GM19468 (cell line): ENCODE measurements at regions not wholly inside any gene's neighbourhood (a gene's known extent, or its start where the extent isn't known, plus 50 kb on each side); places are given as distances from the start of the nearest gene placed in this dataset.
"Not testable (repeated sequence)": the region's sequence is repeated elsewhere in the genome, so short reads cannot be mapped to it uniquely, and the experiment has no call there.

ENCODE experiments used
- ATAC-seq: cut with Tn5 transposase; IDR thresholded peaks from one replicate; pipeline ENCODE4 v1.9.1; 2021; ENCODE audit warnings: mild to moderate bottlenecking, moderate library complexity, moderate number of reproducible peaks; ENCODE audit not compliant: unreplicated experiment; ENCODE audit errors: extremely low read depth

- no peak for ATAC-seq
Observed at GRCh38 chr3:5768281-5768945, 580.9 kb downstream of the EDEM1 start.

GRCh38 chr3:5769825-5770224, 582.3 kb downstream of the EDEM1 start:
- ATAC-seq: no peak

GRCh38 chr3:5774337-5774736, 586.8 kb downstream of the EDEM1 start:
- no peak for ATAC-seq

- ATAC-seq: not testable (repeated sequence)
Observed at GRCh38 chr3:5775100-5775499, 587.6 kb downstream of the EDEM1 start.

GRCh38 chr3:5784690-5785089, 597.2 kb downstream of the EDEM1 start:
- ATAC-seq: no peak

- ATAC-seq: no peak
Observed at GRCh38 chr3:5787861-5788488, 600.5 kb downstream of the EDEM1 start.

GRCh38 chr3:5788496-5788895, 601.0 kb downstream of the EDEM1 start:
- ATAC-seq: no peak

GRCh38 chr3:5791558-5791957, 604.1 kb downstream of the EDEM1 start:
- no peak for ATAC-seq

- no peak for ATAC-seq
Observed at GRCh38 chr3:5796541-5796940, 609.0 kb downstream of the EDEM1 start.

GRCh38 chr3:5798809-5799208, 611.3 kb downstream of the EDEM1 start:
- no peak for ATAC-seq

- no peak for ATAC-seq
Observed at GRCh38 chr3:5799398-5799797, 611.9 kb downstream of the EDEM1 start.

GRCh38 chr3:5800965-5801364, 613.5 kb downstream of the EDEM1 start:
- ATAC-seq: no peak

- ATAC-seq: no peak
Observed at GRCh38 chr3:5806192-5806591, 618.7 kb downstream of the EDEM1 start.

- ATAC-seq: no peak
Observed at GRCh38 chr3:5809586-5810246, 622.2 kb downstream of the EDEM1 start.

- no peak for ATAC-seq
Observed at GRCh38 chr3:5811016-5811415, 623.5 kb downstream of the EDEM1 start.

- no peak for ATAC-seq
Observed at GRCh38 chr3:5813521-5813920, 626.0 kb downstream of the EDEM1 start.

- ATAC-seq: no peak
Observed at GRCh38 chr3:5822843-5823242, 635.3 kb downstream of the EDEM1 start.

- no peak for ATAC-seq
Observed at GRCh38 chr3:5826467-5826866, 639.0 kb downstream of the EDEM1 start.

- ATAC-seq: no peak
Observed at GRCh38 chr3:5828251-5828650, 640.7 kb downstream of the EDEM1 start.

- no peak for ATAC-seq
Observed at GRCh38 chr3:5840056-5840455, 652.5 kb downstream of the EDEM1 start.

GRCh38 chr3:5841599-5841998, 654.1 kb downstream of the EDEM1 start:
- ATAC-seq: no peak

- no peak for ATAC-seq
Observed at GRCh38 chr3:5846261-5846660, 658.8 kb downstream of the EDEM1 start.
